ENCODE measurements at regions not wholly inside any gene's neighbourhood (a gene's known extent, or its start where the extent isn't known, plus 50 kb on each side); places are given as distances from the start of the nearest gene placed in this dataset.
"Not testable (repeated sequence)": the region's sequence is repeated elsewhere in the genome, so short reads cannot be mapped to it uniquely, and the experiment has no call there.

DNA sequence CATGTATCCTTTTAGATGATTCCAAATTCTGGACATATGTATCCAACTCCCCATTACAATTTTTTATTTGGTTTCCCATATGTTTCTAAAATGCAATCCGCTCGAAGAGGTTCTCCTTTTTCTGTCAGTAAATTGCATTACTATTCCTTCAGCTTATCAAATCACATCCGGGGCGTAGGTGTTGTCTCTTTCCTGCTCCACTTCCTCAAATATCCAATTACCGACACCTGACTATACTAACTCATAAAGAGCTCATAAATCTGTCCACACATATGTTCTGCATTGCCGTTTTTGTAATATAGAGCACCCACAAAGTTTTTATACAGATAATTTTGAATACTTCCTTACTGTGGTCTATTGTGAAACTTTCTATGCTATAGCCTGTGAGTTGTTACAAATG lies 63.1 kb upstream of the HSFY2 start:
- H3K36me3 ChIP-seq (ENCODE audit: control insufficient read depth in 1 of 2, insufficient read depth in 2 of 2, low read length in 1 of 2); H3K4me1 ChIP-seq (ENCODE audit: control insufficient read depth in 1 of 2, insufficient read depth in 2 of 2, low read length in 2 of 2); H3K4me3 ChIP-seq (ENCODE audit: low read length in 2 of 2); H3K27ac ChIP-seq (ENCODE audit: low read depth in 1 of 2, low read length in 2 of 2); H3K9me3 ChIP-seq (ENCODE audit: control insufficient read depth, low read length); DNase-seq; intact Hi-C loops (cut with DNase I); H3K27me3 ChIP-seq (ENCODE audit: control insufficient read depth in 1 of 2, insufficient read depth in 2 of 2, low read length in 1 of 2); ATAC-seq (ENCODE audit: low FRiP score): not testable (repeated sequence)
- no CpG with 5 or more reads among the region's 6 CpGs for WGBS, 2 donors
